Caco-2 (cell line): ENCODE measurements at regions not wholly inside any gene's neighbourhood (a gene's known extent, or its start where the extent isn't known, plus 50 kb on each side); places are given as distances from the start of the nearest gene placed in this dataset.

Experiments used
- BruUV-seq: library from RNA; stranded (reverse); fragments of 400-500 nt; replicated peaks from 2 replicates; lab custom pipeline; 2021; lab: Mats Ljungman, UMichigan
- CTCF ChIA-PET: fragments of 300-600 bp; sonication (Branson Sonifier 250); formaldehyde crosslinking; loops from one replicate; lab custom pipeline; 2022; ENCODE audit warnings: antibody characterized with exemption; lab: Charles Lee
- POLR2A ChIA-PET: fragments of 300-600 bp; sonication (Branson Sonifier 250); formaldehyde crosslinking; loops from one replicate; lab custom pipeline; 2022; ENCODE audit warnings: antibody characterized with exemption; lab: Charles Lee
- DNase-seq, 2 experiments: peaks; one replicate each; pipeline versions ENCODE4 v3.0.0 to v3.0.0-alpha.2; 2020 to 2022
- H3K27me3 ChIP-seq: replicated peaks from 2 replicates; pipeline ENCODE4 v1.6.0; 2011; ENCODE audit warnings: low read length; ENCODE audit not compliant: control insufficient read depth, insufficient read depth
- H3K36me3 ChIP-seq: 2 replicates; pipeline ENCODE4 v1.5.1; 2011; ENCODE audit warnings: low read length; ENCODE audit not compliant: control insufficient read depth, insufficient read depth
- H3K4me1 ChIP-seq: fragments of 250-450 bp; sonication (Bioruptor Pico); 2 replicates; pipeline ENCODE4 v1.5.1; 2020; ENCODE audit warnings: mild to moderate bottlenecking
- H3K4me3 ChIP-seq: 2 replicates; pipeline ENCODE4 v1.5.1; 2011; ENCODE audit warnings: low read depth, mild to moderate bottlenecking, control low read depth, low read length
- H3K9me3 ChIP-seq: fragments of 250-450 bp; sonication (Bioruptor Pico); 2 replicates; pipeline ENCODE4 v1.5.1; 2020; ENCODE audit warnings: mild to moderate bottlenecking, moderate library complexity
- H3K27ac Mint-ChIP-seq: one replicate; pipeline ENCODE4 v1.8.0; 2022; ENCODE audit warnings: mixed read lengths; ENCODE audit not compliant: unreplicated experiment
- H3K27me3 Mint-ChIP-seq: one replicate; pipeline ENCODE4 v1.8.0; 2022; ENCODE audit warnings: mixed read lengths; ENCODE audit not compliant: insufficient read depth, unreplicated experiment
- H3K36me3 Mint-ChIP-seq: one replicate; pipeline ENCODE4 v1.8.0; 2022; ENCODE audit warnings: mild to moderate bottlenecking, mixed read lengths; ENCODE audit not compliant: insufficient read depth, unreplicated experiment
- H3K4me1 Mint-ChIP-seq: one replicate; pipeline ENCODE4 v1.8.0; 2022; ENCODE audit warnings: low read depth, mixed read lengths; ENCODE audit not compliant: unreplicated experiment
- H3K4me3 Mint-ChIP-seq: one replicate; pipeline ENCODE4 v1.8.0; 2022; ENCODE audit warnings: mild to moderate bottlenecking, moderate library complexity, mixed read lengths; ENCODE audit not compliant: unreplicated experiment
- H3K9me3 Mint-ChIP-seq: one replicate; pipeline ENCODE4 v1.8.0; 2022; ENCODE audit warnings: mixed read lengths; ENCODE audit not compliant: unreplicated experiment
- CTCF ChIP-seq, 2 experiments: fragments of 200-600 bp in 1 of 2; IDR thresholded peaks; 1 replicate in 1 of 2; 2 replicates in 1 of 2; pipeline versions ENCODE4 v1.5.1 to v1.8.0; 2011 to 2022; ENCODE audit warnings: antibody characterized with exemption in 1 of 2, control low read depth in 1 of 2, inconsistent platforms in 1 of 2, low read depth in 1 of 2, low read length in 1 of 2, mild to moderate bottlenecking in 1 of 2, moderate library complexity in 1 of 2; ENCODE audit not compliant: insufficient read depth in 1 of 2, severe bottlenecking in 1 of 2, unreplicated experiment in 1 of 2
- intact Hi-C: fragments of 100-400 bp; cut with micrococcal nuclease; formaldehyde crosslinking; loops from one replicate; pipeline ENCODE4 v1.10.0; 2022; ENCODE audit not compliant: unreplicated experiment

GRCh38 chr15:56532721-56533460, 68.0 kb upstream of the MNS1 start:
- intact Hi-C loops: no loop called here
- no peak overlapping the region for H3K27ac Mint-ChIP-seq
- TF ChIP-seq CTCF (IDR thresholded peaks at IDR 0.05; ENCODE audit: insufficient read depth in 1 of 2, low read depth in 1 of 2, low read length in 1 of 2, severe bottlenecking in 1 of 2, unreplicated experiment in 1 of 2): no peak
- H3K9me3 Mint-ChIP-seq: no peaks in the 10 kb centered on the region
- no TSS peak for BruUV-seq
- Histone ChIP-seq H3K4me1 (no peaks in the 10 kb centered on the region), H3K4me3 (no peak overlapping the region), H3K27me3 (no peaks in the 10 kb centered on the region; the same call in 1 of the 2 replicates), H3K9me3 (no peaks in the 10 kb centered on the region), H3K36me3 (no peaks in the 10 kb centered on the region)
- no peaks in the 10 kb centered on the region for H3K36me3 Mint-ChIP-seq
- ChIA-PET POLR2A (no interaction called here), CTCF (interaction anchor here (0.6 kb wide), 1 partner anchor 757 kb away, joined by 3 read pairs; no protein-coding TSS in a partner anchor)
- no peak overlapping the region for H3K4me3 Mint-ChIP-seq
- H3K27me3 Mint-ChIP-seq: peaks cover 5% of the 10 kb centered on the region
- no peaks in the 10 kb centered on the region for H3K4me1 Mint-ChIP-seq
- no peak for DNase-seq

GRCh38 chr15:56530157-56530556, 65.2 kb upstream of the MNS1 start:
- Mint-ChIP-seq H3K27ac (no peak overlapping the region), H3K36me3 (no peaks in the 10 kb centered on the region), H3K27me3 (peaks cover 11% of the 10 kb centered on the region), H3K9me3 (no peaks in the 10 kb centered on the region), H3K4me3 (no peak overlapping the region), H3K4me1 (no peaks in the 10 kb centered on the region)
- no peak for DNase-seq
- CTCF ChIA-PET: no interaction called here
- TF ChIP-seq CTCF (IDR thresholded peaks at IDR 0.05; ENCODE audit: insufficient read depth in 1 of 2, low read depth in 1 of 2, low read length in 1 of 2, severe bottlenecking in 1 of 2, unreplicated experiment in 1 of 2): no peak
- intact Hi-C loops: no loop called here
- H3K9me3 ChIP-seq: no peaks in the 10 kb centered on the region
- H3K36me3 ChIP-seq: no peaks in the 10 kb centered on the region
- POLR2A ChIA-PET: no interaction called here
- no TSS peak for BruUV-seq
- H3K27me3 ChIP-seq: no peaks in the 10 kb centered on the region
- H3K4me3 ChIP-seq: no peak overlapping the region
- no peaks in the 10 kb centered on the region for H3K4me1 ChIP-seq

- no peaks in the 10 kb centered on the region for H3K36me3 Mint-ChIP-seq
- H3K27me3 ChIP-seq: no peaks in the 10 kb centered on the region
- no peak for DNase-seq
- H3K4me1 ChIP-seq: no peaks in the 10 kb centered on the region
- no peak overlapping the region for H3K4me3 Mint-ChIP-seq
- TF ChIP-seq CTCF (IDR thresholded peaks at IDR 0.05; ENCODE audit: insufficient read depth in 1 of 2, low read depth in 1 of 2, low read length in 1 of 2, severe bottlenecking in 1 of 2, unreplicated experiment in 1 of 2): no peak
- no peaks in the 10 kb centered on the region for H3K36me3 ChIP-seq
- H3K9me3 ChIP-seq: no peaks in the 10 kb centered on the region
- ChIA-PET CTCF (no interaction called here), POLR2A (no interaction called here)
- H3K4me3 ChIP-seq: no peak overlapping the region
- H3K9me3 Mint-ChIP-seq: no peaks in the 10 kb centered on the region
- no peaks in the 10 kb centered on the region for H3K4me1 Mint-ChIP-seq
- no TSS peak for BruUV-seq
- intact Hi-C loops: no loop called here
- H3K27ac Mint-ChIP-seq: no peak overlapping the region
- H3K27me3 Mint-ChIP-seq: peaks cover 12% of the 10 kb centered on the region
Observed at GRCh38 chr15:56528136-56528535, 63.2 kb upstream of the MNS1 start.
